ENCODE measurements at regions not wholly inside any gene's neighbourhood (a gene's known extent, or its start where the extent isn't known, plus 50 kb on each side); places are given as distances from the start of the nearest gene placed in this dataset.

DNA sequence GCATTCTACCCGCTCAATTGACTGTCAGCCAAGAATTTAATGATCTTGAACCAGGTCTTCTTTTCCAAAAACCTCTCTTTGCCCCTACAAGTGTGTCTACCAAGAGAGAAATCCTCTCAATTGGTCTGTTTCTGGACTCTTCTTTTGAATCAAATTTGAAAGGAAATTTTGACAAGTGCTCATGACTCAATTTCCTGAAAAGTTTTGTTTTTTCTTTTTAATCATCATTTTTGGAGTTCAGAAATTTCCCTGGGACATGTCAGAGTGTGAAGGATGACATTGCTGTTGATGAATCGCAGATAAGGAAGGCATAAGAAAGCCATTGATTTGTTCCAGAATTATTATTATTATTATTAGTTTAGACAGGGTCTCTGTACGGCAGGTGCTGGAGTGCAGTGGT lies 88.2 kb upstream of the AKT3 start:
- DNase-seq, result no peak
- no peak for TF ChIP-seq EP300 (IDR thresholded peaks at IDR 0.05)
- no peak for TF ChIP-seq POLR2AphosphoS5 (IDR thresholded peaks at IDR 0.05)
- TF ChIP-seq POLR2A (IDR thresholded peaks at IDR 0.05), result no peak
- H3K4me1 ChIP-seq, result no peaks in the 10 kb centered on the region
- H3K27ac ChIP-seq, result no peak overlapping the region
- intact Hi-C loops (cut with DNase I), result no loop called here
- WGBS, 2 donors, result 78 to 89% methylated on average over 3 of the region's 3 CpGs
- H3K36me3 ChIP-seq, result no peaks in the 10 kb centered on the region
- no peak overlapping the region for H3K4me3 ChIP-seq
- H3K9me3 ChIP-seq, result peaks cover 0 to 5% (median 0%) of the 10 kb centered on the region in 4 donors
- H3K27me3 ChIP-seq, result peaks cover 0 to under 1% (median 0%) of the 10 kb centered on the region in 3 donors

DNA sequence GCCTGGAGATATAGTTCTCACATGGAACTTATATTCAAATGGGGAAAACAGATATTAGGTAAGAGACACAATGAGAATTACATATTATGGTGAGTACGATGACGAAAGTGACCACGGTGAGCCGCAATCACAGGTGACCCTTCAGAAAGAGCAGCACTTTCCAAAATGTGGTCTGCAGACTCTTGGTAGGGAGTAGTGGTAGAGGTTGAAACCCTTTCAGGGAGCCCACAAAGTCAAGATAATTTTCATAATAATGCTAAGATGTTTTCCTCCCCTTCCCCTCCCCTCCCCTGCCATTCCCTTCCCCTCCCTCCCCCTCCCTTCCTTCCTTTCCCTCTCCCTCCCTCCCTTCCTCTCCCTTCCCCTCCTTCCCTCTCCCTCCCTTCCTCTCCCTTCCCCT lies 83.5 kb upstream of the AKT3 start:
- Histone ChIP-seq H3K36me3 (no peaks in the 10 kb centered on the region), H3K4me3 (no peak overlapping the region), H3K4me1 (no peaks in the 10 kb centered on the region), H3K9me3 (peaks cover 0 to 5% (median 0%) of the 10 kb centered on the region in 4 donors), H3K27ac (no peak overlapping the region), H3K27me3 (peaks cover 0 to 17% (median 0%) of the 10 kb centered on the region in 3 donors)
- intact Hi-C loops (cut with DNase I), result no loop called here
- WGBS, 2 donors, result 95 to 98% methylated on average over 4 of the region's 4 CpGs
- DNase-seq, result no peak
- TF ChIP-seq, protein P1, sequence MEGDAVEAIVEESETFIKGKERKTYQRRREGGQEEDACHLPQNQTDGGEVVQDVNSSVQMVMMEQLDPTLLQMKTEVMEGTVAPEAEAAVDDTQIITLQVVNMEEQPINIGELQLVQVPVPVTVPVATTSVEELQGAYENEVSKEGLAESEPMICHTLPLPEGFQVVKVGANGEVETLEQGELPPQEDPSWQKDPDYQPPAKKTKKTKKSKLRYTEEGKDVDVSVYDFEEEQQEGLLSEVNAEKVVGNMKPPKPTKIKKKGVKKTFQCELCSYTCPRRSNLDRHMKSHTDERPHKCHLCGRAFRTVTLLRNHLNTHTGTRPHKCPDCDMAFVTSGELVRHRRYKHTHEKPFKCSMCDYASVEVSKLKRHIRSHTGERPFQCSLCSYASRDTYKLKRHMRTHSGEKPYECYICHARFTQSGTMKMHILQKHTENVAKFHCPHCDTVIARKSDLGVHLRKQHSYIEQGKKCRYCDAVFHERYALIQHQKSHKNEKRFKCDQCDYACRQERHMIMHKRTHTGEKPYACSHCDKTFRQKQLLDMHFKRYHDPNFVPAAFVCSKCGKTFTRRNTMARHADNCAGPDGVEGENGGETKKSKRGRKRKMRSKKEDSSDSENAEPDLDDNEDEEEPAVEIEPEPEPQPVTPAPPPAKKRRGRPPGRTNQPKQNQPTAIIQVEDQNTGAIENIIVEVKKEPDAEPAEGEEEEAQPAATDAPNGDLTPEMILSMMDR (IDR thresholded peaks at IDR 0.05), result no peak
- no peak for TF ChIP-seq EP300 (IDR thresholded peaks at IDR 0.05)
- TF ChIP-seq POLR2AphosphoS5 (IDR thresholded peaks at IDR 0.05), result no peak
- no peak for TF ChIP-seq POLR2A (IDR thresholded peaks at IDR 0.05)

GRCh38 chr1:243931957-243932356 lies 81.9 kb upstream of the AKT3 start:
- H3K27me3 ChIP-seq, result peaks cover 0 to 17% (median 0%) of the 10 kb centered on the region in 3 donors
- no peak overlapping the region for H3K4me3 ChIP-seq
- H3K4me1 ChIP-seq, result no peaks in the 10 kb centered on the region
- no peak overlapping the region for H3K27ac ChIP-seq
- 85 to 87% methylated on average over 4 of the region's 4 CpGs for WGBS, 2 donors
- no peaks in the 10 kb centered on the region for H3K36me3 ChIP-seq
- intact Hi-C loops (cut with DNase I), result no loop called here
- DNase-seq, result no peak
- TF ChIP-seq, protein P1 (IDR thresholded peaks at IDR 0.05), result no peak
- no peak for TF ChIP-seq POLR2A (IDR thresholded peaks at IDR 0.05)
- no peak for TF ChIP-seq EP300 (IDR thresholded peaks at IDR 0.05)
- no peak for TF ChIP-seq POLR2AphosphoS5 (IDR thresholded peaks at IDR 0.05)
- peaks cover 0 to 5% (median 0%) of the 10 kb centered on the region in 4 donors for H3K9me3 ChIP-seq

- TF ChIP-seq POLR2A (IDR thresholded peaks at IDR 0.05), result no peak
- no peak for DNase-seq
- H3K9me3 ChIP-seq, result peaks cover 0 to 5% (median 0%) of the 10 kb centered on the region in 4 donors
- 43 to 51% methylated on average over 24 of the region's 24 CpGs for whole genome bisulfite sequencing, 2 donors
- peaks cover 0 to 17% (median 0%) of the 10 kb centered on the region in 3 donors for H3K27me3 ChIP-seq
- intact Hi-C loops (cut with DNase I), result no loop called here
- no peaks in the 10 kb centered on the region for H3K36me3 ChIP-seq
- H3K27ac ChIP-seq, result no peak overlapping the region
- no peaks in the 10 kb centered on the region for H3K4me1 ChIP-seq
- no peak overlapping the region for H3K4me3 ChIP-seq
These were observed 81.0 kb upstream of the AKT3 start for GRCh38 chr1:243930822-243931671.

- no peak for DNase-seq
- 74 to 84% methylated on average over 2 of the region's 2 CpGs for whole genome bisulfite sequencing, 2 donors
- intact Hi-C loops (cut with DNase I), result no loop called here
- no peaks in the 10 kb centered on the region for H3K9me3 ChIP-seq
- TF ChIP-seq, protein P1 (IDR thresholded peaks at IDR 0.05), result no peak
- TF ChIP-seq EP300 (IDR thresholded peaks at IDR 0.05), result no peak
- TF ChIP-seq POLR2AphosphoS5 (IDR thresholded peaks at IDR 0.05), result no peak
- TF ChIP-seq POLR2A (IDR thresholded peaks at IDR 0.05), result no peak
- H3K4me3 ChIP-seq, result no peak overlapping the region
- no peaks in the 10 kb centered on the region for H3K4me1 ChIP-seq
- no peak overlapping the region for H3K27ac ChIP-seq
- no peaks in the 10 kb centered on the region for H3K36me3 ChIP-seq
- H3K27me3 ChIP-seq, result peaks cover 0 to 12% (median 0%) of the 10 kb centered on the region in 3 donors
These were observed 77.3 kb upstream of the AKT3 start for GRCh38 chr1:243927381-243927780.
